ENCODE measurements at regions not wholly inside any gene's neighbourhood (a gene's known extent, or its start where the extent isn't known, plus 50 kb on each side); places are given as distances from the start of the nearest gene placed in this dataset.

DNA sequence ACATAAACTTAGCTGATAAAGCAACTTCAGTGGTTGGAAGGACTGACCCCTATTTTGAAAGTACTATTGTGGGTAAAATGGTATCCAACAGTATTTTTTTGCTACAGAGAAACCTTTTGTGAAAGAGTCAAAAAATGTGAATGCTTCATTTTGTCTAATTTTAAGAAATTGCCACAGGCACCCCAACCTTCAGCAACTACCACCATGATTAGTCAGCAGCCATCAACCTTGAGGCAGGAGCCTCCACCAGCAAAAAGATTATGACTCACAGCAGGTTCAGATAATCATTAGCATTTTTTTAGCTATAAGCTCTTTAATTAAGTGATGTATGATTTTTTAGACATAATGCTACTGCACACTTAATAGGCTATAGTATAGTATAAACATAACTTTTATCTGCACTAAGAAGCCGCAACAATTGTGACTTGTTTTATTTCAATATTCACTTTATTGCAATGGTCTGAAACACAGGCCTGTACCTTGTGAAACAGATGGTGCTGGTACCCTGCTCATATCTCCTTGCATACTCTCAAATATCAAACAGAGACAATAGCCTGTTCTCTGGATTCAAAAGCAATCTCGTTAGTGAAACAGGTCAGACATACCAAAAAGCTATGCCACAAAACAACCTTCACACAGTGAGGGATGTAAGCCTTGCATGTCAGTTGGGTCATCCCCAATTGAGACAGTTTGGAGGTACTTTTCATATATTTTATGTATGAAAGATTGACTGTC, 261.2 kb upstream of the FAM174A start:
- Histone ChIP-seq H3K4me3 (replicated peaks; ENCODE audit: low read depth, low read length) (no peak overlapping the region), H3K27me3 (replicated peaks; ENCODE audit: control insufficient read depth, insufficient read depth, low read length) (no peaks in the 10 kb centered on the region; the same call in 1 of the 2 replicates), H3K36me3 (ENCODE audit: control insufficient read depth, insufficient read depth, low read length) (no peaks in the 10 kb centered on the region)
- TF ChIP-seq, protein P1, sequence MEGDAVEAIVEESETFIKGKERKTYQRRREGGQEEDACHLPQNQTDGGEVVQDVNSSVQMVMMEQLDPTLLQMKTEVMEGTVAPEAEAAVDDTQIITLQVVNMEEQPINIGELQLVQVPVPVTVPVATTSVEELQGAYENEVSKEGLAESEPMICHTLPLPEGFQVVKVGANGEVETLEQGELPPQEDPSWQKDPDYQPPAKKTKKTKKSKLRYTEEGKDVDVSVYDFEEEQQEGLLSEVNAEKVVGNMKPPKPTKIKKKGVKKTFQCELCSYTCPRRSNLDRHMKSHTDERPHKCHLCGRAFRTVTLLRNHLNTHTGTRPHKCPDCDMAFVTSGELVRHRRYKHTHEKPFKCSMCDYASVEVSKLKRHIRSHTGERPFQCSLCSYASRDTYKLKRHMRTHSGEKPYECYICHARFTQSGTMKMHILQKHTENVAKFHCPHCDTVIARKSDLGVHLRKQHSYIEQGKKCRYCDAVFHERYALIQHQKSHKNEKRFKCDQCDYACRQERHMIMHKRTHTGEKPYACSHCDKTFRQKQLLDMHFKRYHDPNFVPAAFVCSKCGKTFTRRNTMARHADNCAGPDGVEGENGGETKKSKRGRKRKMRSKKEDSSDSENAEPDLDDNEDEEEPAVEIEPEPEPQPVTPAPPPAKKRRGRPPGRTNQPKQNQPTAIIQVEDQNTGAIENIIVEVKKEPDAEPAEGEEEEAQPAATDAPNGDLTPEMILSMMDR (IDR thresholded peaks at IDR 0.05; ENCODE audit: insufficient read depth, low read length, poor library complexity, severe bottlenecking): no peak
- no peak for DNase-seq (ENCODE audit: extremely low read depth, insufficient read length)

- Histone ChIP-seq H3K36me3 (ENCODE audit: control insufficient read depth, insufficient read depth, low read length) (no peaks in the 10 kb centered on the region), H3K27me3 (replicated peaks; ENCODE audit: control insufficient read depth, insufficient read depth, low read length) (no peaks in the 10 kb centered on the region; the same call in 1 of the 2 replicates), H3K4me3 (replicated peaks; ENCODE audit: low read depth, low read length) (no peak overlapping the region)
- TF ChIP-seq, protein P1 (IDR thresholded peaks at IDR 0.05; ENCODE audit: insufficient read depth, low read length, poor library complexity, severe bottlenecking): no peak
- DNase-seq (ENCODE audit: extremely low read depth, insufficient read length): no peak
Observed at GRCh38 chr5:100270023-100270771, 265.0 kb upstream of the FAM174A start.

DNA sequence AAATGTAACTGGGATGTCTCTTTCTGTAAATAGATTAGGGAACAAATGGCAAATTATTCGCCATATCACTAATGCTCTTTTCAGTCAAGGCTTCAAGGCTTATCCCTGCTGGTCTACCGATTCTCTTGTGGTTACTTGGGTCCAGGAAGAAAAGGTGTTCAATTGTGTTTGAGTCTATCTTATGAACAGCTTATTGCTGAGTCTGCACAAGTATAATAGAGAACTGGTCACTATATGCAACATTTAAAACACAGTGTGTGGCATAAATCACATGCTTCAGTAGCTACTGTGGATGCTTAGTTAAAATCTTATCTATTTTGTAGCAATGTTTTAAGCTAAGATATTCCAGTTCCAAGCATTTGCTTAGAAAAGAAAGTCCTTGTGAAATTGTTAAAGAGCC, 274.2 kb upstream of the FAM174A start:
- no peaks in the 10 kb centered on the region for H3K27me3 ChIP-seq (replicated peaks; ENCODE audit: control insufficient read depth, insufficient read depth, low read length)
- H3K4me3 ChIP-seq (replicated peaks; ENCODE audit: low read depth, low read length): no peak overlapping the region
- TF ChIP-seq, protein P1 (IDR thresholded peaks at IDR 0.05; ENCODE audit: insufficient read depth, low read length, poor library complexity, severe bottlenecking): no peak
- DNase-seq (ENCODE audit: extremely low read depth, insufficient read length): no peak
- H3K36me3 ChIP-seq (ENCODE audit: control insufficient read depth, insufficient read depth, low read length): no peaks in the 10 kb centered on the region

DNA sequence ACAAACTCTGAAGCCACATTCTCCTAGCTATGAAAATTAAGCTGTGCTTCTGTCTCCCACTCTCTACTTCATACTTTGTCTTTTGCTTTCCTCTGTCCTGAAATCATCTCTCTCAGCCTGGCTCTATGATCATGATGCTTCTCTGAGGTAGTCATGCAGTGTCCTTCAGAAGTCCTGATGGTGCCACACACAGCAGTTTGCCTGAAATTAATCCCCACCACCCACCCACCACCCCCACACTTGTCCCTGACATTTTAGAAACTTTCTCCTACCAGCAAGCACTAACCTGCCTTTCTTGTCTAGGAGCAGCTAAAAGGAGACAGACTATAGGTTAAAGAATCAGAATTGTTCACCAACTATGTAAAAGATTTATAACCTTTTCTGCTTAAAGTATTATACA, 282.2 kb upstream of the FAM174A start:
- no peak for DNase-seq (ENCODE audit: extremely low read depth, insufficient read length)
- no peaks in the 10 kb centered on the region for H3K36me3 ChIP-seq (ENCODE audit: control insufficient read depth, insufficient read depth, low read length)
- no peaks in the 10 kb centered on the region for H3K27me3 ChIP-seq (replicated peaks; ENCODE audit: control insufficient read depth, insufficient read depth, low read length)
- H3K4me3 ChIP-seq (replicated peaks; ENCODE audit: low read depth, low read length): no peak overlapping the region
- TF ChIP-seq, protein P1 (IDR thresholded peaks at IDR 0.05; ENCODE audit: insufficient read depth, low read length, poor library complexity, severe bottlenecking): no peak

DNA sequence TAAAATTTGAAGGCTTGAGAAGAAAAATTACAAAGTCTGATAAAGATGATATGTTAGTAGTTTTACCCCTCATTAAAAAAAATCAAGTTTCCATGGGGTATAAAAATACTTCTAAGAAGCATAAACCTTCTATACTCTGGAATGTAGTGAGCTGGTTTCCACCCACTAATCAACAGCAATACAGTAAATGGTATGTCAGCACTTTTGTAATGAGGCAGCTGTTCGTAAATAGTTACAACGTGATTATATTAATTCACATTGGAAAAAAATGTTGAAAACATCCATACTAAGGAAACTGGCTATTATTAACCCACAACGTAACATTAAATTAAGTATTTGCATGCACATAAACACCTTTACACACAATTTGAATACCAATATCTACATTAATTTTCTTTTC, 283.1 kb upstream of the FAM174A start:
- Histone ChIP-seq H3K27me3 (replicated peaks; ENCODE audit: control insufficient read depth, insufficient read depth, low read length) (no peaks in the 10 kb centered on the region), H3K4me3 (replicated peaks; ENCODE audit: low read depth, low read length) (no peak overlapping the region), H3K36me3 (ENCODE audit: control insufficient read depth, insufficient read depth, low read length) (no peaks in the 10 kb centered on the region)
- TF ChIP-seq, protein P1 (IDR thresholded peaks at IDR 0.05; ENCODE audit: insufficient read depth, low read length, poor library complexity, severe bottlenecking): no peak
- DNase-seq (ENCODE audit: extremely low read depth, insufficient read length): no peak

All from GM06990 (cell line).